Erythroblast (primary cell): ENCODE measurements at regions not wholly inside any gene's neighbourhood (a gene's known extent, or its start where the extent isn't known, plus 50 kb on each side); places are given as distances from the start of the nearest gene placed in this dataset.

Experiments
- GATA1 ChIP-seq: IDR thresholded peaks from 2 replicates; pipeline ENCODE4 v1.6.1; 2011; ENCODE audit warnings: low read depth, mild to moderate bottlenecking, control low read depth, low read length, moderate library complexity
- POLR2A ChIP-seq: IDR thresholded peaks from 2 replicates; pipeline ENCODE4 v1.6.1; 2011; ENCODE audit warnings: mild to moderate bottlenecking, low read length

DNA sequence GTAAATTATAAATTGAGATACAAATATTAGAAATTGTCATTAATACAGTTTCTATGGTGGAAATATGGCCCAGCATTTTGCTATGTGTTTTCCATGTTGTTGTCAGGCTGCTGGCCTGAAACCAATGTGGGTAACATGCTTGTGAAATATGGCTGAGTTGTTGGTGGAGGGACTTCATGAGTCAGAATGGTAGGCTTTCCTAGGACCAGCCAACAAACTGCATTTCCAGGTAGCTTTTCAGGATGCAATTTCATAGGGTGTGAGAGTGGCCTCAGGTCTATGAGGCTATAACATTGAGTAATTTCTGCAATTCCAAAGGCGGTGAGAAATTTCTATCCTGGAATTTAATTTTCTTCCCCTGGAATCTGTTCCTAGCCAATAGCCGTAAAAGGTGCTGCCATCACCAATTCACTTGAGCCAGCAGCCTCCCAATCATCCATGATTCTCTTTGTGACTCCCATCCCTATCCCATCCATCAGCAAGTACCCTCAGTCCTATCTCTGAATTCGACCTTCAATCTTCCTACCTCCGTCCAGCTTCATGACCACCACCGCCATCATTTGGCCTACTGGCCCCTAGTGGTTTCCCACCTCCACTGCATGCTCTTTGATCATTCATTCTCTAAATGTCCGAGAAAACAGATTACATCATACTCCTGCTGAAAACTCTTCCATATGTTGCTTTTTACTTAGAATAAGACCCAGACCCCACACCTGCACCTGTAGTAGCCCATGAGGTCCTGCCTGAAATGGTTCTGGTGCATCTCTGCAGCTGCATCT lies 276.6 kb upstream of the CFAP20DC start:
- TF ChIP-seq POLR2A (no peak), GATA1 (no peak)
